H1 (cell line): ENCODE measurements at regions not wholly inside any gene's neighbourhood (a gene's known extent, or its start where the extent isn't known, plus 50 kb on each side); places are given as distances from the start of the nearest gene placed in this dataset.

ENCODE experiments used
- CTCF ChIA-PET: fragments of 300-600 bp; sonication (Branson Sonifier 250); formaldehyde crosslinking; loops from one replicate; lab custom pipeline; 2021; ENCODE audit not compliant: partially characterized antibody; lab: Charles Lee
- POLR2A ChIA-PET: fragments of 300-600 bp; sonication (Branson Sonifier 250); formaldehyde crosslinking; loops from one replicate; lab custom pipeline; 2021; ENCODE audit warnings: inconsistent platforms; ENCODE audit not compliant: partially characterized antibody; lab: Charles Lee
- DNase-seq, 2 experiments: peaks; one replicate each; pipeline versions ENCODE4 v3.0.0 to v3.0.0-alpha.2; 2010 to 2022; ENCODE audit warnings: low spot score in 2 of 2, low read depth in 1 of 2, mixed read lengths in 1 of 2
- FAIRE-seq: peaks from 2 replicates; lab custom pipeline; 2011; peaks lifted over from hg19 to GRCh38; lab: Jason Lieb, UNC
- H2AFZ ChIP-seq: 2 replicates; pipeline ENCODE4 v1.8.1; 2012; ENCODE audit warnings: low read length, inconsistent platforms
- H2AK5ac ChIP-seq: 2 replicates; pipeline ENCODE4 v1.6.1; 2013; ENCODE audit warnings: low read depth, low read length
- H2BK120ac ChIP-seq: replicated peaks from 2 replicates; pipeline ENCODE3; 2013; ENCODE audit warnings: low read depth, low read length, inconsistent platforms
- H2BK12ac ChIP-seq: 2 replicates; pipeline ENCODE4 v1.6.1; 2013; ENCODE audit warnings: low read depth, low read length
- H2BK15ac ChIP-seq: 2 replicates; pipeline ENCODE4 v1.6.1; 2013; ENCODE audit warnings: low read length
- H2BK20ac ChIP-seq: 2 replicates; pipeline ENCODE4 v1.6.1; 2013; ENCODE audit warnings: low read length
- H2BK5ac ChIP-seq: 2 replicates; pipeline ENCODE4 v1.6.1; 2013; ENCODE audit warnings: low read depth, low read length
- H3K14ac ChIP-seq: 2 replicates; pipeline ENCODE4 v1.6.1; 2013; ENCODE audit warnings: inconsistent platforms; ENCODE audit not compliant: insufficient read length
- H3K18ac ChIP-seq: 2 replicates; pipeline ENCODE4 v1.6.1; 2013; ENCODE audit warnings: low read length; ENCODE audit errors: extremely low read depth
- H3K23ac ChIP-seq: 2 replicates; pipeline ENCODE4 v1.6.1; 2013; ENCODE audit warnings: inconsistent platforms; ENCODE audit not compliant: insufficient read length
- H3K23me2 ChIP-seq: 2 replicates; pipeline ENCODE4 v1.6.1; 2013; ENCODE audit warnings: low read depth, low read length
- H3K27ac ChIP-seq: 2 replicates; pipeline ENCODE4 v1.6.1; 2011; ENCODE audit warnings: low read depth, low read length, inconsistent platforms
- H3K27me3 ChIP-seq, 4 experiments: replicated peaks in 1 of 4; 1 replicate in 1 of 4; 2 replicates in 3 of 4; pipeline versions ENCODE4 v1.6.1 to v1.8.1; 2011 to 2013; ENCODE audit warnings: low read length in 3 of 4, mild to moderate bottlenecking in 3 of 4, inconsistent platforms in 2 of 4, mixed read lengths in 2 of 4, moderate library complexity in 1 of 4; ENCODE audit not compliant: control insufficient read depth in 3 of 4, insufficient read depth in 3 of 4; ENCODE audit errors: extremely low read depth in 1 of 4
- H3K36me3 ChIP-seq, 4 experiments: 2 replicates each; pipeline versions ENCODE4 v1.6.1 to v1.8.1; 2011 to 2013; ENCODE audit warnings: mild to moderate bottlenecking in 4 of 4, low read length in 3 of 4, moderate library complexity in 2 of 4, control low read depth in 1 of 4, inconsistent platforms in 1 of 4; ENCODE audit not compliant: insufficient read depth in 4 of 4, control insufficient read depth in 2 of 4
- H3K4ac ChIP-seq: replicated peaks from 2 replicates; pipeline ENCODE3; 2013; ENCODE audit warnings: low read length, low read depth, mixed read lengths, inconsistent platforms; ENCODE audit not compliant: insufficient read length
- H3K4me1 ChIP-seq, 4 experiments: replicated peaks in 1 of 4; 1 replicate in 1 of 4; 2 replicates in 3 of 4; pipeline versions ENCODE4 v1.6.1 to v1.8.1; 2011 to 2013; ENCODE audit warnings: low read length in 3 of 4, inconsistent platforms in 2 of 4, mixed read lengths in 1 of 4; ENCODE audit not compliant: insufficient read depth in 4 of 4, control insufficient read depth in 3 of 4
- H3K4me2 ChIP-seq, 2 experiments: 2 replicates each; pipeline versions ENCODE4 v1.6.1 to v1.8.1; 2011 to 2013; ENCODE audit warnings: low read depth in 2 of 2, low read length in 2 of 2, control low read depth in 1 of 2, inconsistent platforms in 1 of 2, mild to moderate bottlenecking in 1 of 2; ENCODE audit not compliant: insufficient read depth in 1 of 2
- H3K4me3 ChIP-seq, 4 experiments: fragments of 200-600, 300-600 bp in 1 of 4; sonication (generic), shearing (Covaris generic), sonication (Bioruptor Twin) in 1 of 4; 2 replicates each; pipeline versions ENCODE4 v1.5.1 to v1.8.1; 2011 to 2016; ENCODE audit warnings: low read length in 4 of 4, low read depth in 3 of 4, control low read depth in 2 of 4, inconsistent platforms in 2 of 4, mild to moderate bottlenecking in 2 of 4, mixed read lengths in 1 of 4, moderate library complexity in 1 of 4; ENCODE audit not compliant: insufficient read depth in 2 of 4; ENCODE audit errors: extremely low read depth in 1 of 4
- H3K56ac ChIP-seq: replicated peaks from 2 replicates; pipeline ENCODE3; 2013; ENCODE audit warnings: low read depth, mild to moderate bottlenecking, mixed read lengths, low read length, inconsistent platforms; ENCODE audit not compliant: insufficient read length
- H3K79me1 ChIP-seq: 2 replicates; pipeline ENCODE4 v1.6.1; 2013; ENCODE audit warnings: low read depth, low read length, control low read depth
- H3K79me2 ChIP-seq, 2 experiments: 2 replicates each; pipeline versions ENCODE4 v1.6.1 to v1.8.1; 2012 to 2013; ENCODE audit warnings: low read length in 2 of 2, mild to moderate bottlenecking in 2 of 2, inconsistent platforms in 1 of 2; ENCODE audit not compliant: insufficient read depth in 2 of 2, control insufficient read depth in 1 of 2
- H3K9ac ChIP-seq, 4 experiments: replicated peaks in 1 of 4; 1 replicate in 1 of 4; 2 replicates in 3 of 4; pipeline versions ENCODE4 v1.6.1 to v1.8.1; 2011 to 2013; ENCODE audit warnings: low read depth in 3 of 4, low read length in 3 of 4, control low read depth in 2 of 4, mild to moderate bottlenecking in 2 of 4, moderate library complexity in 2 of 4, inconsistent platforms in 1 of 4; ENCODE audit errors: extremely low read depth in 1 of 4
- H3K9me3 ChIP-seq, 2 experiments: 2 replicates each; pipeline versions ENCODE4 v1.6.1 to v1.8.1; 2012 to 2013; ENCODE audit warnings: mild to moderate bottlenecking in 2 of 2, moderate library complexity in 2 of 2, control low read depth in 1 of 2, inconsistent platforms in 1 of 2, low read depth in 1 of 2, low read length in 1 of 2, mixed read lengths in 1 of 2; ENCODE audit not compliant: insufficient read depth in 2 of 2
- H4K20me1 ChIP-seq, 2 experiments: replicated peaks in 1 of 2; 2 replicates each; pipeline versions ENCODE3 to v1.8.1; 2011 to 2013; ENCODE audit warnings: inconsistent platforms in 2 of 2, low read length in 2 of 2, mild to moderate bottlenecking in 1 of 2; ENCODE audit not compliant: insufficient read depth in 2 of 2, control insufficient read depth in 1 of 2
- H4K5ac ChIP-seq: 2 replicates; pipeline ENCODE4 v1.6.1; 2013; ENCODE audit warnings: low read length, low read depth, mixed read lengths, inconsistent platforms; ENCODE audit not compliant: insufficient read length
- H4K8ac ChIP-seq: 2 replicates; pipeline ENCODE4 v1.8.0; 2013; ENCODE audit warnings: mild to moderate bottlenecking, moderate library complexity, low read length, inconsistent platforms; ENCODE audit not compliant: insufficient read depth; ENCODE audit errors: extremely low read depth
- H4K91ac ChIP-seq: replicated peaks from 2 replicates; pipeline ENCODE3; 2013; ENCODE audit warnings: low read length, mixed read lengths, inconsistent platforms; ENCODE audit not compliant: insufficient read length
- CBX8 ChIP-seq: fragments of 300-800, 300-1000 bp; sonication (generic); IDR thresholded peaks from 2 replicates; pipeline ENCODE4 v1.7.1; 2016; ENCODE audit warnings: low read depth, low read length, borderline replicate concordance
- CEBPB ChIP-seq: IDR thresholded peaks from 2 replicates; pipeline ENCODE4 v1.6.1; 2012; ENCODE audit warnings: low read depth, low read length
- CREB1 ChIP-seq: IDR thresholded peaks from 2 replicates; pipeline ENCODE4 v1.6.1; 2012; ENCODE audit warnings: inconsistent platforms
- CTBP2 ChIP-seq: IDR thresholded peaks from 2 replicates; pipeline ENCODE4 v1.7.0; 2011; ENCODE audit warnings: borderline replicate concordance, mild to moderate bottlenecking, moderate library complexity, mixed read lengths, low read length; ENCODE audit not compliant: insufficient read depth, insufficient read length
- GABPA ChIP-seq: IDR thresholded peaks from 2 replicates; pipeline ENCODE4 v1.6.1; 2011; ENCODE audit warnings: mild to moderate bottlenecking, low read length, moderate library complexity, borderline replicate concordance; ENCODE audit not compliant: insufficient read depth
- JUN ChIP-seq: IDR thresholded peaks from 2 replicates; pipeline ENCODE4 v1.6.1; 2011; ENCODE audit warnings: low read depth, mild to moderate bottlenecking, improper control_type of control experiment, low read length
- MAFK ChIP-seq: IDR thresholded peaks from 2 replicates; pipeline ENCODE4 v1.6.1; 2012; ENCODE audit warnings: low read depth, mild to moderate bottlenecking, improper control_type of control experiment, low read length
- POU5F1 ChIP-seq: IDR thresholded peaks from 2 replicates; pipeline ENCODE4 v1.6.1; 2011; ENCODE audit warnings: low read depth, mild to moderate bottlenecking, low read length, moderate library complexity
- RFX5 ChIP-seq: IDR thresholded peaks from 2 replicates; pipeline ENCODE4 v1.6.1; 2011; ENCODE audit warnings: low read depth, low read length, improper control_type of control experiment, borderline replicate concordance
- RXRA ChIP-seq: IDR thresholded peaks from 2 replicates; pipeline ENCODE4 v1.6.1; 2011; ENCODE audit warnings: low read depth, mild to moderate bottlenecking, low read length, moderate library complexity; ENCODE audit not compliant: insufficient read depth
- SIX5 ChIP-seq: IDR thresholded peaks from 2 replicates; pipeline ENCODE4 v1.6.1; 2011; ENCODE audit warnings: mild to moderate bottlenecking, low read depth, low read length
- SP4 ChIP-seq: IDR thresholded peaks from 2 replicates; pipeline ENCODE4 v1.6.1; 2012; ENCODE audit warnings: low read length, inconsistent platforms
- SRF ChIP-seq: IDR thresholded peaks from 2 replicates; pipeline ENCODE4 v1.6.1; 2011; ENCODE audit warnings: mild to moderate bottlenecking, low read depth, low read length, moderate library complexity

DNA sequence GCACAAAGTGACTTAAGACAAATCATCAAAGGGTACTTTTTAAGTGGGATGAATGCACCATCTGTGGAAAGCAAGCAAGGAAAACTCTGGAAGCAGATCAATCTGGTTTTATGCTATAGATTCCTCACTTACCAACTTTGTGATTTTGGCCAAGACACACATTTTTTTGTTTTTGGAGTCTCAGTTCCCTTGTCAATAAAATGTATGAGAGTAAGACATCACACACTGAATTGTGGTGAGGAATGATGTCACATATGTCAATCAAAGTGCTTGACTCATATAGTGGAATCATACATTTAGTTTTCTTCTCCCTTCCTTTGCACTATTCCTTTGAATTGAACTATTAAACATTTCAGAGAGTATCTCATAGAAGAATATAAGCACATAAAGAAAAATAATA, 620.5 kb upstream of the CITED2 start:
- H3K27me3 ChIP-seq = no peaks in the 10 kb centered on the region
- H4K20me1 ChIP-seq = no peaks in the 10 kb centered on the region
- no peak overlapping the region for H3K14ac ChIP-seq
- H2AK5ac ChIP-seq = no peak overlapping the region
- CTCF ChIA-PET = interaction anchor here (0.5 to 0.9 kb wide), 2 partner anchors 500 to 624 kb away, joined by 3 read pairs; no protein-coding TSS in a partner anchor
- POLR2A ChIA-PET = no interaction called here
- H2BK20ac ChIP-seq = no peak overlapping the region
- no peak overlapping the region for H3K4ac ChIP-seq
- no peak overlapping the region for H3K9ac ChIP-seq
- no peaks in the 10 kb centered on the region for H3K36me3 ChIP-seq
- TF ChIP-seq JUN (no peak), CREB1 (no peak), POU5F1 (no peak), CBX8 (no peak), CTBP2 (no peak), RXRA (no peak), MAFK (no peak), CEBPB (no peak), RFX5 (no peak), GABPA (no peak), SP4 (no peak), SIX5 (no peak), SRF (no peak)
- no peak overlapping the region for H2BK5ac ChIP-seq
- H4K8ac ChIP-seq = no peak overlapping the region
- no peak overlapping the region for H3K18ac ChIP-seq
- H2BK15ac ChIP-seq = no peak overlapping the region
- H3K79me2 ChIP-seq = no peaks in the 10 kb centered on the region
- H2AFZ ChIP-seq = no peak overlapping the region
- no peak overlapping the region for H3K4me3 ChIP-seq
- H3K23me2 ChIP-seq = no peaks in the 10 kb centered on the region
- peaks cover 0 to 7% of the 10 kb centered on the region in 2 experiments; a peak in 1 of 4 replicates for H3K9me3 ChIP-seq
- H2BK12ac ChIP-seq = no peak overlapping the region
- H4K91ac ChIP-seq = no peak overlapping the region
- H3K79me1 ChIP-seq = no peaks in the 10 kb centered on the region
- no peak overlapping the region for H3K27ac ChIP-seq
- no peak overlapping the region for H3K56ac ChIP-seq
- no peak overlapping the region for H3K23ac ChIP-seq
- FAIRE-seq (no peak), DNase-seq (no peak)
- no peak overlapping the region for H3K4me2 ChIP-seq
- no peaks in the 10 kb centered on the region for H3K4me1 ChIP-seq
- no peak overlapping the region for H4K5ac ChIP-seq
- H2BK120ac ChIP-seq = no peak overlapping the region
